ENCODE measurements at regions not wholly inside any gene's neighbourhood (a gene's known extent, or its start where the extent isn't known, plus 50 kb on each side); places are given as distances from the start of the nearest gene placed in this dataset.

DNA sequence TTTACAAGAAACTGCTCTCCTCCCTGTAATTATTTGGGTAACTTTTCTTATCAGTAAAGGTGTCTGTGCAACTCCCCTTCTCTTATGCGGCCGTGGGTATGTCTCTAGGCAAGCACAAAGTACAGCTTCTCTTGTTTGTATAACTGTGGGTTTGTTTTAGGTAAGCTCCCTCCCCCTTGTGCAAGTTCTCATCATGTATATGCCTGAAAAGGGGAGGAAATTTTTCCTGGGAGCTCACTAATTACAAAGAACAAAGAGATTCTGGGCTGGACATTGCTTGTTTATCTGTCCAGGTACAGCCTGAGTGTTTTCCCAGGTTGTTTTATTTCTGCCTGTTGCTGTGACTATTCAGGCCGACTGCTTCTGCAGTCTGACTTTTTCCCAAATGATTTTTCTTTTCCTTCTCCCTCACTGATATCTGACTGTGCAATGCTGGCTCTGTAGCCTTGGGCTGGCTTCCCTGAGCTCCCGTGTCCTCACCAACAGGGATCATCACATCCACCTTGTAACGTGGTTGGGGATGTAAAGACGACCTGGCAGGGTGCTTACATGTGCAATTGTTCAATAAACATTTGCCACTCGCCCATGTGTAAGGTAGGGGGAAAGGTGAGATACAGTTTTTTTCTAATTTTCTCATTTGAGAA, 916.5 kb downstream of the AACS start:
- Histone ChIP-seq H3K27ac (ENCODE audit: low read depth in 1 of 2, low read length in 1 of 2) (no peak overlapping the region), H3K36me3 (ENCODE audit: control insufficient read depth in 2 of 2, insufficient read depth in 2 of 2, low read length in 1 of 2) (no peaks in the 10 kb centered on the region), H3K4me3 (ENCODE audit: low read length in 2 of 2) (no peak overlapping the region), H3K9me3 (ENCODE audit: control insufficient read depth in 2 of 2, insufficient read depth in 1 of 2, low read length in 1 of 2) (no peaks in the 10 kb centered on the region), H3K27me3 (ENCODE audit: control insufficient read depth in 2 of 2, insufficient read depth in 1 of 2, low read length in 1 of 2) (peaks cover 0 to 13% of the 10 kb centered on the region in 2 donors), H3K4me1 (ENCODE audit: control insufficient read depth in 2 of 2, insufficient read depth in 2 of 2, low read length in 2 of 2) (no peaks in the 10 kb centered on the region)
- no peak for DNase-seq (ENCODE audit: low read depth in 6 of 9, low spot score in 9 of 9)
- 85% methylated on average over 7 of the region's 7 CpGs for WGBS

DNA sequence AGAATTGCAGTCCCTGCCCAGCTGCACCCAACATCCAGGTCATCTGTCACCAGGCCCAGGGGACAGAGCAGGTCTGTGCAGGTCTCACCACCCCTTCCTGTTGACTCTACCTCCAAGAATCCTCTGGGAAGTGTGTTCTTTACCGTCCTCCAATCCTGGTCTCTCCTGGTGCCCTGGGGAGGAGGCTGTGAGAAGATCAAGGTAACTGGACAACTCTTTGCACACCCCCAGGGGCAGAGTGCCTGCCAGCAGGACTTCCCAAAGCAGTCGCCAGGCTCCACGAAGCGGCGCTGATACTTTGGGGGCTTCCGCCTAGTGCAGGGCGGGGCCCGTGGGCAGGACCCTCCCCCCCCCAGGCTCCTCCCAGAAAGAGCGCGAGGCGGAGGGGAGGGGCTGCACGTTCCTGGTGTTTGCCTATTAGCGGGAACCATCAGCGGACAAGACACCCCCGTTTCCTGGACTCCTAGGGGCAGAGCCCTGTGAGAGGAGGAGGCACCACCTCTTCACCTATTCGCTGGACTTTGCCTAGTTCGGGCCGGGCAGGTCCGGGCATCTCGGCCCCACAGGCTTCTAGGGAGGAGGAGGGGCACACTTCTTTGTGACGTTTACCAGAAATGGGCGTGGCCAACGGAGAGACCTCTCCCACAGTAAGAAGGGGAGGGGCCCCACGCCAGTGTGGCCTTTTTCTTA, 918.0 kb downstream of the AACS start:
- 4% methylated on average over 24 of the region's 24 CpGs for WGBS
- H3K36me3 ChIP-seq (ENCODE audit: control insufficient read depth in 2 of 2, insufficient read depth in 2 of 2, low read length in 1 of 2) = no peaks in the 10 kb centered on the region
- no peak overlapping the region for H3K27ac ChIP-seq (ENCODE audit: low read depth in 1 of 2, low read length in 1 of 2)
- peak in 1 of 9 donors; percentile 12 for DNase-seq (ENCODE audit: low read depth in 6 of 9, low spot score in 9 of 9)
- H3K4me1 ChIP-seq (ENCODE audit: control insufficient read depth in 2 of 2, insufficient read depth in 2 of 2, low read length in 2 of 2) = no peaks in the 10 kb centered on the region
- peaks cover 0 to 13% of the 10 kb centered on the region in 2 donors for H3K27me3 ChIP-seq (ENCODE audit: control insufficient read depth in 2 of 2, insufficient read depth in 1 of 2, low read length in 1 of 2)
- peak overlapping the region; percentile 18 to 20 for H3K4me3 ChIP-seq (ENCODE audit: low read length in 2 of 2)
- H3K9me3 ChIP-seq (ENCODE audit: control insufficient read depth in 2 of 2, insufficient read depth in 1 of 2, low read length in 1 of 2) = no peaks in the 10 kb centered on the region

DNA sequence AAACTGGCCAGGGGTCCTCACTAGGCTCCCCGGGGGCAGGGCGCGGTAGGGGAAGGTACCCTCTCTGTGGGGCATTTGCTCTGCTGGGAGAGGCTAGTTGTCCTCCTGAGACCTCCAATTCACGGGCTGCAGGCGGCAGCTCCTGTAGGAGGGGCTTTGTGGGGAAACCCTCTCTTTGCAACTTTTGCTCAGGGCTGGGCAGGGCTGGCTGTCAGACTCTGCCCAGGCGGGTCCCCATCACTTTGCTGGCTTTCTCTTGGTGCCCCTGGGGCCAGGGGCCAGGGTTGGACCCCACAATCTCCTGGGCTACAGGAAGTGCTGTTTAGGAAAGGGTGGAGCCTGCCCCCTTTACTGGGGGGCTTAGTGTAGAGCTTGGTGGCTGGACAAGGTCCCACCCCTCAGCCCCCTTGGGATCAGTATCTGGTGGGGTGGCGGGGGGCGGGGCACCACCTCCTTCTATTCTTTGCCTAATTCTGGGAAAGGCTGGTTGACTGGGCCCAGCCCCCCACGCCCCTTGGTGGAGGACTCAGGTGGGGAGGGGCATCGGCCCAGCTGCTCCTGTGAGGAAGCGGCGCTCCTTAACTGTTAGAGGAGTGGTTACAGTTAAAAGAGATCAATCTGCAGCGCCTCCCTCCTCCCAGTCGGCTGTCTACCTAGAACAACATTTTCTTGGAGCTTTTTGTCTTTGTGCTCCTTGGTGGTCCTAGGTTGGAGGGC, 918.7 kb downstream of the AACS start:
- peaks cover 0 to 13% of the 10 kb centered on the region in 2 donors for H3K27me3 ChIP-seq (ENCODE audit: control insufficient read depth in 2 of 2, insufficient read depth in 1 of 2, low read length in 1 of 2)
- no peaks in the 10 kb centered on the region for H3K9me3 ChIP-seq (ENCODE audit: control insufficient read depth in 2 of 2, insufficient read depth in 1 of 2, low read length in 1 of 2)
- H3K4me1 ChIP-seq (ENCODE audit: control insufficient read depth in 2 of 2, insufficient read depth in 2 of 2, low read length in 2 of 2) = no peaks in the 10 kb centered on the region
- peak in 1 of 9 donors; percentile 3 for DNase-seq (ENCODE audit: low read depth in 6 of 9, low spot score in 9 of 9)
- H3K27ac ChIP-seq (ENCODE audit: low read depth in 1 of 2, low read length in 1 of 2) = no peak overlapping the region
- H3K4me3 ChIP-seq (ENCODE audit: low read length in 2 of 2) = peak overlapping the region; percentile 18 to 20
- no peaks in the 10 kb centered on the region for H3K36me3 ChIP-seq (ENCODE audit: control insufficient read depth in 2 of 2, insufficient read depth in 2 of 2, low read length in 1 of 2)
- 5% methylated on average over 14 of the region's 14 CpGs for WGBS

DNA sequence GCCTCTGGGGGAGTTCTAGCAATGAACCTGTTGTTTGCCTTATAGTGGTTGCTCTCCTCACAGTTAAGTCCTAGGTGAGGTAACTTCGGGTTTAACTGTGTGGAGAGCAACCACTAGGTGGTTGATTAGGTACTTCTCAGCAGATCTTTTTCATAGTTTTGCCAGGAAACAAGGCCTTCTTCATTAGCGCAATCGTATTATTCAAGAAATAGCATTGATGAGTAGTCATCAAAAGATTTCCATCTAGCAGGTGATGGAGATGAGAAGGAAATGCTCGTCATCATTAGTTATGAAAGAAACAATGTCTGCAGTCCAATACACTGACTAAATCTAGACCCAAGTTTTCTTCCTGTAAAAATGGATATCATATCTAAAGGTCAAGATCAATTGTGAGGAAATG, 923.3 kb downstream of the AACS start:
- Histone ChIP-seq H3K27me3 (ENCODE audit: control insufficient read depth in 2 of 2, insufficient read depth in 1 of 2, low read length in 1 of 2) (peaks cover 0 to 9% of the 10 kb centered on the region in 2 donors), H3K4me1 (ENCODE audit: control insufficient read depth in 2 of 2, insufficient read depth in 2 of 2, low read length in 2 of 2) (no peaks in the 10 kb centered on the region), H3K36me3 (ENCODE audit: control insufficient read depth in 2 of 2, insufficient read depth in 2 of 2, low read length in 1 of 2) (no peaks in the 10 kb centered on the region), H3K27ac (ENCODE audit: low read depth in 1 of 2, low read length in 1 of 2) (no peak overlapping the region), H3K9me3 (ENCODE audit: control insufficient read depth in 2 of 2, insufficient read depth in 1 of 2, low read length in 1 of 2) (no peaks in the 10 kb centered on the region), H3K4me3 (ENCODE audit: low read length in 2 of 2) (no peak overlapping the region)
- 91% methylated on average over 4 of the region's 4 CpGs for WGBS
- no peak for DNase-seq (ENCODE audit: low read depth in 6 of 9, low spot score in 9 of 9)

DNA sequence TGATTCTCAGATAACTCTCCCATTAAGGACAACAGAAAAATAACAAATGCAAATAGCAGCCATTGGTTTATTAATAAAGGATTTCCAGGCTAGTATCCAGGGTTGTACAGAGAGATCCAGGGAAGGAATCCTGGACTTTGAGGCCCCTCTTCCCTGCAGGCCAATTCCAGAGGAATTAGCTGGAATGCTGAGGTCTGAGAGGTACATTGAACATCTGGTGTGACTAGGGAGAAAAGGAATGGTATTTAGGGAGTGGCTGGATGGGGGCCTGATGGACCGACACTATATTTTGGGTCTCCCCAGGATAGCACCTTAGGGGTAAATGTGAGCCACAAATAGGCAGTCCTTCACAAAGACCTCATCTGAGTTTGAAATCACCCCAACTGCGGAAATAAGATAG, 924.5 kb downstream of the AACS start:
- no peaks in the 10 kb centered on the region for H3K4me1 ChIP-seq (ENCODE audit: control insufficient read depth in 2 of 2, insufficient read depth in 2 of 2, low read length in 2 of 2)
- H3K27ac ChIP-seq (ENCODE audit: low read depth in 1 of 2, low read length in 1 of 2) = no peak overlapping the region
- no peak overlapping the region for H3K4me3 ChIP-seq (ENCODE audit: low read length in 2 of 2)
- H3K27me3 ChIP-seq (ENCODE audit: control insufficient read depth in 2 of 2, insufficient read depth in 1 of 2, low read length in 1 of 2) = no peaks in the 10 kb centered on the region
- no peaks in the 10 kb centered on the region for H3K9me3 ChIP-seq (ENCODE audit: control insufficient read depth in 2 of 2, insufficient read depth in 1 of 2, low read length in 1 of 2)
- H3K36me3 ChIP-seq (ENCODE audit: control insufficient read depth in 2 of 2, insufficient read depth in 2 of 2, low read length in 1 of 2) = no peaks in the 10 kb centered on the region
- 97% methylated on average over 2 of the region's 2 CpGs for WGBS
- no peak for DNase-seq (ENCODE audit: low read depth in 6 of 9, low spot score in 9 of 9)

DNA sequence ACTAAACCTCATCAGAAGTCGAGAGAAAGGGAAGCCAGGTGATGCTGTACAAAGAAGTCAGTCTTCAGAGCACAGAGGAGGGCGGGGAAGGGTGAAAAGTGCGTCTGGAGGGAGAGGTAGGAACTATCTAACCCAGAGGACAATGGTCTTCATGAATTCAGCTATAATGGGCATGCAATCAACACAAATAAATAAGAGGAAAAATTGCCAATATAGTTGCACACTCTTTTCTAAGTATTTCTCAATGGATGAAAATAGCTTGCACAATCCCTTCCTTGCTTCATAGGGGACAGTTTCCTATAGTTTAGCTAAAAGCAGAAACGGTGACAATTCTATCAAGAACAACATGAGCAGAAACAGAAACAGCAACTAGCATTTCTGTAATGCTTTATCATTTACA, 931.2 kb downstream of the AACS start:
- Histone ChIP-seq H3K4me3 (ENCODE audit: low read length in 2 of 2) (no peak overlapping the region), H3K27ac (ENCODE audit: low read depth in 1 of 2, low read length in 1 of 2) (no peak overlapping the region), H3K9me3 (ENCODE audit: control insufficient read depth in 2 of 2, insufficient read depth in 1 of 2, low read length in 1 of 2) (no peaks in the 10 kb centered on the region), H3K36me3 (ENCODE audit: control insufficient read depth in 2 of 2, insufficient read depth in 2 of 2, low read length in 1 of 2) (no peaks in the 10 kb centered on the region), H3K4me1 (ENCODE audit: control insufficient read depth in 2 of 2, insufficient read depth in 2 of 2, low read length in 2 of 2) (no peaks in the 10 kb centered on the region), H3K27me3 (ENCODE audit: control insufficient read depth in 2 of 2, insufficient read depth in 1 of 2, low read length in 1 of 2) (no peaks in the 10 kb centered on the region)
- DNase-seq (ENCODE audit: low read depth in 6 of 9, low spot score in 9 of 9) = no peak
- 83% methylated on average over 4 of the region's 4 CpGs for WGBS

DNA sequence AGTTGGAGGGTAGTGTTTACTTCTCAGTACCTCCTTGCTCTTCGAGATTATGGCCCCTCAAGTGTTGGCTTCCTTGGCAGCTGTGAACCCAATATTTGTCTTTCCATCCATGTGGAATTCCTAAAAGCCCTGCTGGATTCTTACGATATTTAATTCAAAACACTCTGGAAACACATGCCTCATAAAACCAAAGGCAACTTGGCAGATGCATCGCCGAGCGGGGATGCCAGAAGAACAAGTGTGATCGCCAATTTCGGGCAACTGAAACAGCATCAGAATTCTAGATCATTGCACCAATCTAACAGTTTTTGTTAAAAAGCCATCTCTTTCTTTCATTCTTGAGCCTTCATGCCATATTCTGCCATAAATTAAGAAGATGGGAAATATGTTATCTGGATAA, 934.4 kb downstream of the AACS start:
- Histone ChIP-seq H3K36me3 (ENCODE audit: control insufficient read depth in 2 of 2, insufficient read depth in 2 of 2, low read length in 1 of 2) (no peaks in the 10 kb centered on the region), H3K9me3 (ENCODE audit: control insufficient read depth in 2 of 2, insufficient read depth in 1 of 2, low read length in 1 of 2) (peaks cover 0 to 7% of the 10 kb centered on the region in 2 donors), H3K27me3 (ENCODE audit: control insufficient read depth in 2 of 2, insufficient read depth in 1 of 2, low read length in 1 of 2) (no peaks in the 10 kb centered on the region), H3K4me3 (ENCODE audit: low read length in 2 of 2) (no peak overlapping the region), H3K27ac (ENCODE audit: low read depth in 1 of 2, low read length in 1 of 2) (no peak overlapping the region), H3K4me1 (ENCODE audit: control insufficient read depth in 2 of 2, insufficient read depth in 2 of 2, low read length in 2 of 2) (no peaks in the 10 kb centered on the region)
- DNase-seq (ENCODE audit: low read depth in 6 of 9, low spot score in 9 of 9) = no peak
- WGBS = 95% methylated on average over 7 of the region's 7 CpGs

DNA sequence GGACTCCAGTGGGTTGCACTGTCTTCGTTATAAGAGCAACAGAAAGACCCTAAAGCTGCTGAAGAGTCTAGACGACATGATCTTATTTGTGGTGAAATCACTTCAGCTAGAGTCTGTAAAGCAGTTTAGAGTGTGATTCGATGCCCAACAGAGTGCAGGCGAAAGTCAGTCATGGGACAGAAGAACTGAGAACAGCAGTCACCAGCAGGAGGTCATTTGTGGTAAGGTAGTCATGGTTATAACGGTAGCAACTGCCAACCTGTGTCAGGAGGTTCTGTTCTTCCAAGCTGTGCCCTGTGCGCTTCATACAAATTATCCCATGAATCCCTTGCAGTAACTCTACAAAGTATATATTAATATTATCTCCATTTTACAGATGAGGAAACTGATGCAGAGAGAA, 954.1 kb downstream of the AACS start:
- Histone ChIP-seq H3K27ac (ENCODE audit: low read depth in 1 of 2, low read length in 1 of 2) (no peak overlapping the region), H3K36me3 (ENCODE audit: control insufficient read depth in 2 of 2, insufficient read depth in 2 of 2, low read length in 1 of 2) (no peaks in the 10 kb centered on the region), H3K27me3 (ENCODE audit: control insufficient read depth in 2 of 2, insufficient read depth in 1 of 2, low read length in 1 of 2) (no peaks in the 10 kb centered on the region), H3K4me3 (ENCODE audit: low read length in 2 of 2) (no peak overlapping the region), H3K9me3 (ENCODE audit: control insufficient read depth in 2 of 2, insufficient read depth in 1 of 2, low read length in 1 of 2) (peaks cover 0 to 15% of the 10 kb centered on the region in 2 donors), H3K4me1 (ENCODE audit: control insufficient read depth in 2 of 2, insufficient read depth in 2 of 2, low read length in 2 of 2) (no peaks in the 10 kb centered on the region)
- DNase-seq (ENCODE audit: low read depth in 6 of 9, low spot score in 9 of 9) = no peak
- WGBS = 82% methylated on average over 6 of the region's 6 CpGs

DNA sequence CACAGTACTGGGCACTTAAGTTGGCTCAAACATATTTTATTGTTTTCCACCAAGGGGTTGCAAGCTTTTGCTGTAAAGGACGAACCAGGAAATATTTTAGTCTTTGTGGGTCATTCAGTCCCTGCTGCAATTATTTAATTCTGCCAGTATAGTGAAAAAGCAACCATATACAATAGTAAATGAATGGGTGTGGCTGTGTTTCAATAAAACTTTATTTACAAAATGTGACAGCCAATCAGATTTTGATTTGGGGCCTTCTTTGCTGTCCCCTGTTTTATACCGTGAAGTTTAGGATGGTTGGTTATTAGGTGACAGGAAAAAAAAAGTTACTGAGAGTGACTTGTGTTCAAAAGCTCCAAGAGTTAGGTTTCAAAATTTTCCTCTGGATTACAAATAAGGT, 956.4 kb downstream of the AACS start:
- no peak overlapping the region for H3K27ac ChIP-seq (ENCODE audit: low read depth in 1 of 2, low read length in 1 of 2)
- no peaks in the 10 kb centered on the region for H3K36me3 ChIP-seq (ENCODE audit: control insufficient read depth in 2 of 2, insufficient read depth in 2 of 2, low read length in 1 of 2)
- H3K4me1 ChIP-seq (ENCODE audit: control insufficient read depth in 2 of 2, insufficient read depth in 2 of 2, low read length in 2 of 2) = no peaks in the 10 kb centered on the region
- no peak for DNase-seq (ENCODE audit: low read depth in 6 of 9, low spot score in 9 of 9)
- H3K9me3 ChIP-seq (ENCODE audit: control insufficient read depth in 2 of 2, insufficient read depth in 1 of 2, low read length in 1 of 2) = peaks cover 0 to 13% of the 10 kb centered on the region in 2 donors
- H3K4me3 ChIP-seq (ENCODE audit: low read length in 2 of 2) = no peak overlapping the region
- WGBS = 85% methylated on average over 2 of the region's 2 CpGs
- H3K27me3 ChIP-seq (ENCODE audit: control insufficient read depth in 2 of 2, insufficient read depth in 1 of 2, low read length in 1 of 2) = no peaks in the 10 kb centered on the region
